Kidney epithelial cell (primary cell): ENCODE measurements at regions not wholly inside any gene's neighbourhood (a gene's known extent, or its start where the extent isn't known, plus 50 kb on each side); places are given as distances from the start of the nearest gene placed in this dataset.
A peak's percentile ranks its signal among the peaks of the same experiment; 100 is the strongest.
"Not testable (repeated sequence)": the region's sequence is repeated elsewhere in the genome, so short reads cannot be mapped to it uniquely, and the experiment has no call there.

Source experiments
- DNase-seq: peaks from one replicate; pipeline ENCODE4 v3.0.0-alpha.2; 2010; ENCODE audit warnings: low read depth
- H3K27me3 ChIP-seq: 2 replicates; pipeline ENCODE4 v1.6.0; 2011; ENCODE audit warnings: low read length; ENCODE audit not compliant: control insufficient read depth, insufficient read depth
- H3K36me3 ChIP-seq: 2 replicates; pipeline ENCODE4 v1.5.1; 2011; ENCODE audit warnings: low read length; ENCODE audit not compliant: control insufficient read depth, insufficient read depth
- H3K4me3 ChIP-seq: 2 replicates; pipeline ENCODE4 v1.5.1; 2011; ENCODE audit warnings: low read depth, mild to moderate bottlenecking, control low read depth, low read length
- CTCF ChIP-seq: IDR thresholded peaks from 2 replicates; pipeline ENCODE4 v1.5.1; 2011; ENCODE audit warnings: mild to moderate bottlenecking, moderate library complexity, low read length, control low read depth, inconsistent platforms; ENCODE audit not compliant: insufficient read depth, poor library complexity, severe bottlenecking

GRCh38 chr3:18179521-18179920, 245.6 kb downstream of the SATB1 start:
- no peaks in the 10 kb centered on the region for H3K36me3 ChIP-seq
- H3K4me3 ChIP-seq: no peak overlapping the region
- no peak for DNase-seq
- TF ChIP-seq CTCF: no peak
- no peaks in the 10 kb centered on the region for H3K27me3 ChIP-seq

GRCh38 chr3:18177271-18177670, 247.9 kb downstream of the SATB1 start:
- Histone ChIP-seq H3K4me3 (no peak overlapping the region), H3K36me3 (no peaks in the 10 kb centered on the region), H3K27me3 (no peaks in the 10 kb centered on the region)
- no peak for TF ChIP-seq CTCF
- no peak for DNase-seq

GRCh38 chr3:18173891-18174290, 251.2 kb downstream of the SATB1 start:
- H3K36me3 ChIP-seq, H3K4me3 ChIP-seq, DNase-seq, H3K27me3 ChIP-seq: not testable (repeated sequence)

- no peak for TF ChIP-seq CTCF
- H3K36me3 ChIP-seq: no peaks in the 10 kb centered on the region
- DNase-seq: no peak
- H3K4me3 ChIP-seq: no peak overlapping the region
- H3K27me3 ChIP-seq: no peaks in the 10 kb centered on the region
Measured at GRCh38 chr3:18159681-18160080, 265.5 kb downstream of the SATB1 start.

- Histone ChIP-seq H3K4me3 (no peak overlapping the region), H3K36me3 (no peaks in the 10 kb centered on the region), H3K27me3 (no peaks in the 10 kb centered on the region)
- DNase-seq: peak; percentile 65
- TF ChIP-seq CTCF: no peak
Measured at GRCh38 chr3:18153571-18154173, 271.5 kb downstream of the SATB1 start.

- Histone ChIP-seq H3K36me3 (no peaks in the 10 kb centered on the region), H3K27me3 (no peaks in the 10 kb centered on the region), H3K4me3 (no peak overlapping the region)
- no peak for TF ChIP-seq CTCF
- DNase-seq: no peak
Measured at GRCh38 chr3:18151199-18151598, 273.9 kb downstream of the SATB1 start.

GRCh38 chr3:18149935-18150334, 275.2 kb downstream of the SATB1 start:
- H3K36me3 ChIP-seq: no peaks in the 10 kb centered on the region
- TF ChIP-seq CTCF: no peak
- DNase-seq: no peak
- H3K27me3 ChIP-seq: no peaks in the 10 kb centered on the region
- no peak overlapping the region for H3K4me3 ChIP-seq
